Left cardiac atrium (tissue), 4 donors: ENCODE measurements at regions not wholly inside any gene's neighbourhood (a gene's known extent, or its start where the extent isn't known, plus 50 kb on each side); places are given as distances from the start of the nearest gene placed in this dataset.
"Not testable (repeated sequence)": the region's sequence is repeated elsewhere in the genome, so short reads cannot be mapped to it uniquely, and the experiment has no call there.

Source experiments
- ATAC-seq, 2 donors: fragments of 200-7000 bp; cut with Tn5 transposase; one replicate each; pipeline ENCODE4 v1.9.1; 2020; ENCODE audit warnings: mild to moderate bottlenecking in 2 of 2, moderate library complexity in 2 of 2
- DNase-seq: peaks from one replicate; pipeline ENCODE4 v3.0.0-alpha.2; 2020
- intact Hi-C, 2 donors: fragments of 100-400 bp; cut with DNase I; formaldehyde crosslinking; loops; one replicate each; pipeline versions ENCODE4 v1.14.1 to v1.15.1; 2022 to 2023
- donor health status: DM: no; HTN: yes; CAD: no.
- donor health status: DM: no; HTN: yes; CAD: no; lungs with severe emphysema.
- donor health status: DM: yes; HTN: yes; CAD: no.
- donor health status: Dilated cardiomyopathy.

- no peak for ATAC-seq
- intact Hi-C loops: no loop called here
- DNase-seq: no peak
Observed at GRCh38 chr11:13782390-13783075, 114.1 kb downstream of the FAR1 start.

- DNase-seq: no peak
- no peak for ATAC-seq
Observed at GRCh38 chr11:13784441-13784840, 116.0 kb downstream of the FAR1 start.

GRCh38 chr11:13784855-13785254, 116.4 kb downstream of the FAR1 start:
- DNase-seq: no peak

More at GRCh38 chr11:13784441-13784840, 116.0 kb downstream of the FAR1 start:
- intact Hi-C loops: no loop called here

GRCh38 chr11:13786688-13787087, 118.2 kb downstream of the FAR1 start:
- ATAC-seq (no peak), DNase-seq (no peak)
- intact Hi-C loops: no loop called here

More at GRCh38 chr11:13784855-13785254, 116.4 kb downstream of the FAR1 start:
- ATAC-seq: no peak
- intact Hi-C loops: no loop called here

- ATAC-seq, intact Hi-C loops, DNase-seq: not testable (repeated sequence)
Observed at GRCh38 chr11:13797616-13798015, 129.1 kb downstream of the FAR1 start.

- no peak for DNase-seq
- intact Hi-C loops: no loop called here
- no peak for ATAC-seq
Observed at GRCh38 chr11:13800901-13801300, 132.4 kb downstream of the FAR1 start.

- ATAC-seq (no peak), DNase-seq (no peak)
- intact Hi-C loops: no loop called here
Observed at GRCh38 chr11:13818325-13818724, 144.2 kb upstream of the SPON1 start.

- ATAC-seq: no peak
- intact Hi-C loops: no loop called here
- DNase-seq: no peak
Observed at GRCh38 chr11:13826505-13827278, 135.8 kb upstream of the SPON1 start.

GRCh38 chr11:13831696-13832095, 130.8 kb upstream of the SPON1 start:
- DNase-seq (no peak), ATAC-seq (no peak)
- intact Hi-C loops: no loop called here

GRCh38 chr11:13834463-13834862, 128.1 kb upstream of the SPON1 start:
- intact Hi-C loops: no loop called here
- no peak for DNase-seq
- ATAC-seq: no peak

- intact Hi-C loops: no loop called here
- DNase-seq: no peak
- no peak for ATAC-seq
Observed at GRCh38 chr11:13836666-13837065, 125.9 kb upstream of the SPON1 start.

GRCh38 chr11:13837286-13837685, 125.2 kb upstream of the SPON1 start:
- DNase-seq (no peak), ATAC-seq (no peak)
- intact Hi-C loops: no loop called here

GRCh38 chr11:13841393-13841792, 121.1 kb upstream of the SPON1 start:
- intact Hi-C loops: no loop called here
- no peak for DNase-seq
- no peak for ATAC-seq

GRCh38 chr11:13848031-13848430, 114.5 kb upstream of the SPON1 start:
- no peak for DNase-seq
- no peak for ATAC-seq
- intact Hi-C loops: no loop called here

GRCh38 chr11:13850231-13851005, 112.1 kb upstream of the SPON1 start:
- DNase-seq (no peak), ATAC-seq (no peak)
- intact Hi-C loops: no loop called here

- DNase-seq (no peak), ATAC-seq (no peak)
- intact Hi-C loops: no loop called here
Observed at GRCh38 chr11:13851691-13852090, 110.8 kb upstream of the SPON1 start.

GRCh38 chr11:13852481-13852880, 110.0 kb upstream of the SPON1 start:
- intact Hi-C loops: no loop called here
- ATAC-seq: no peak
- DNase-seq: no peak

- intact Hi-C loops: no loop called here
- DNase-seq (no peak), ATAC-seq (no peak)
Observed at GRCh38 chr11:13857828-13858227, 104.7 kb upstream of the SPON1 start.

- ATAC-seq (no peak), DNase-seq (no peak)
- intact Hi-C loops: no loop called here
Observed at GRCh38 chr11:13859892-13860291, 102.6 kb upstream of the SPON1 start.

GRCh38 chr11:13861411-13861810, 101.1 kb upstream of the SPON1 start:
- ATAC-seq: no peak
- intact Hi-C loops: no loop called here
- DNase-seq: no peak
